ENCODE measurements at regions not wholly inside any gene's neighbourhood (a gene's known extent, or its start where the extent isn't known, plus 50 kb on each side); places are given as distances from the start of the nearest gene placed in this dataset.

DNA sequence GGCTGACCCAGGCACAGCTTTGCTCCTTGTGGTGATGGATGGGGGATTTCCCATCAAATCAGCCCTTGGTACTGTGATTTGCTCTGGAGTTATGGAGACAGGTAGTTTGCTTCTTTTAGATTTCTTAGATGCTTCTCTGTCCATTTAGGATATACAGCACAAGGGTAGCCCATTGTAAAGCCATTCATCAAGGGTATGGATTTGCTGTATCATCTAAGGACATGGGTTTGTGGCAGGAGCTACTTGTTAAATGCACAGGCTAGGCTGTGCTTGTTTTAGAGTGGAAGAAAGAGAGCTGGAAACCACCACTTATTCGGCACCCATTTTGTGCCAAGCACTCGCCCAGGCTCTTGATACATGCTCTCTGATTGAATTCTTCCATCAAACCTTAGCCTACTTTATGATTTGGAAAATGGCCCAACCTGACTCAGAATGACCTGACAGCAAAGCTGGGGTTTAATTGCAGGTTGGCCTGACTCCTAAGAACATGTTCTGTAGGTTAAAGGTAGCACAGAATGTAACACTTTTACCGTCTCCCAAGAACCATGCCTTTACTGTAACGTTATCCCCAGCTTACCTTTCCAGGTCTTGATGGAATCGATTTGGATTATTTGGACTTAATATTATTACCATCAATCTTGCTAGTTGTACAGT is 168.0 kb downstream of the SNX10 start:
- H3K4me2 ChIP-seq (ENCODE audit: low read length) = no peak overlapping the region
- no peak overlapping the region for H3K27ac ChIP-seq (ENCODE audit: low read length)

GRCh38 chr7:26460351-26461085 is 168.9 kb downstream of the SNX10 start:
- Histone ChIP-seq H4K20me1 (ENCODE audit: insufficient read depth) (no peaks in the 10 kb centered on the region), H3K9ac (ENCODE audit: low read length) (no peak overlapping the region), H3K9me3 (ENCODE audit: low read length) (no peaks in the 10 kb centered on the region), H3K27me3 (ENCODE audit: insufficient read depth, low read depth, low read length) (no peaks in the 10 kb centered on the region), H3K79me2 (replicated peaks; ENCODE audit: insufficient read depth, low read length) (no peaks in the 10 kb centered on the region), H3F3A (ENCODE audit: insufficient read depth, low read length, poor library complexity, severe bottlenecking) (no peaks in the 10 kb centered on the region), H3K36me3 (ENCODE audit: insufficient read depth, low read length) (no peaks in the 10 kb centered on the region), H3K4me3 (ENCODE audit: low read length) (no peak overlapping the region), H3K27ac (ENCODE audit: low read length) (no peak overlapping the region), H3K4me2 (ENCODE audit: low read length) (no peak overlapping the region), H2AFZ (ENCODE audit: low read depth, low read length) (no peak overlapping the region), H3K9me2 (ENCODE audit: insufficient read depth, low read length) (no peaks in the 10 kb centered on the region)
- TF ChIP-seq SMC3 (conservative IDR thresholded peaks at IDR 0.05; ENCODE audit: poor library complexity) = no peak
- TF ChIP-seq REST (IDR thresholded peaks at IDR 0.05; ENCODE audit: borderline replicate concordance) = no peak
- no peak for TF ChIP-seq TAF1 (IDR thresholded peaks at IDR 0.05; ENCODE audit: low read depth)
- no peak for TF ChIP-seq EP300 (conservative IDR thresholded peaks at IDR 0.05; ENCODE audit: poor library complexity, severe bottlenecking)
- no peak for TF ChIP-seq EZH2 (IDR thresholded peaks at IDR 0.05; ENCODE audit: borderline replicate concordance, insufficient read depth, low read length, poor library complexity, severe bottlenecking)

More for the DNA sequence above, 168.0 kb downstream of the SNX10 start:
- no peak overlapping the region for H3K4me3 ChIP-seq (ENCODE audit: low read length)
- H3K9ac ChIP-seq (ENCODE audit: low read length) = no peak overlapping the region
- H3K9me2 ChIP-seq (ENCODE audit: insufficient read depth, low read length) = no peaks in the 10 kb centered on the region
- no peaks in the 10 kb centered on the region for H3F3A ChIP-seq (ENCODE audit: insufficient read depth, low read length, poor library complexity, severe bottlenecking)
- TF ChIP-seq EZH2 (IDR thresholded peaks at IDR 0.05; ENCODE audit: borderline replicate concordance, insufficient read depth, low read length, poor library complexity, severe bottlenecking) = no peak
- no peak for TF ChIP-seq RAD21 (conservative IDR thresholded peaks at IDR 0.05)
- TF ChIP-seq MXI1 (conservative IDR thresholded peaks at IDR 0.05; ENCODE audit: poor library complexity, severe bottlenecking) = no peak
- TF ChIP-seq, protein P1, sequence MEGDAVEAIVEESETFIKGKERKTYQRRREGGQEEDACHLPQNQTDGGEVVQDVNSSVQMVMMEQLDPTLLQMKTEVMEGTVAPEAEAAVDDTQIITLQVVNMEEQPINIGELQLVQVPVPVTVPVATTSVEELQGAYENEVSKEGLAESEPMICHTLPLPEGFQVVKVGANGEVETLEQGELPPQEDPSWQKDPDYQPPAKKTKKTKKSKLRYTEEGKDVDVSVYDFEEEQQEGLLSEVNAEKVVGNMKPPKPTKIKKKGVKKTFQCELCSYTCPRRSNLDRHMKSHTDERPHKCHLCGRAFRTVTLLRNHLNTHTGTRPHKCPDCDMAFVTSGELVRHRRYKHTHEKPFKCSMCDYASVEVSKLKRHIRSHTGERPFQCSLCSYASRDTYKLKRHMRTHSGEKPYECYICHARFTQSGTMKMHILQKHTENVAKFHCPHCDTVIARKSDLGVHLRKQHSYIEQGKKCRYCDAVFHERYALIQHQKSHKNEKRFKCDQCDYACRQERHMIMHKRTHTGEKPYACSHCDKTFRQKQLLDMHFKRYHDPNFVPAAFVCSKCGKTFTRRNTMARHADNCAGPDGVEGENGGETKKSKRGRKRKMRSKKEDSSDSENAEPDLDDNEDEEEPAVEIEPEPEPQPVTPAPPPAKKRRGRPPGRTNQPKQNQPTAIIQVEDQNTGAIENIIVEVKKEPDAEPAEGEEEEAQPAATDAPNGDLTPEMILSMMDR (IDR thresholded peaks at IDR 0.05; ENCODE audit: poor library complexity, severe bottlenecking) = no peak
- no peak for TF ChIP-seq SMC3 (conservative IDR thresholded peaks at IDR 0.05; ENCODE audit: poor library complexity)
- TF ChIP-seq TAF1 (IDR thresholded peaks at IDR 0.05; ENCODE audit: low read depth) = no peak
- no peak for TF ChIP-seq REST (IDR thresholded peaks at IDR 0.05; ENCODE audit: borderline replicate concordance)
- TF ChIP-seq POLR2AphosphoS5 (IDR thresholded peaks at IDR 0.05) = no peak
- no peak for TF ChIP-seq EP300 (conservative IDR thresholded peaks at IDR 0.05; ENCODE audit: poor library complexity, severe bottlenecking)
- H3K79me2 ChIP-seq (replicated peaks; ENCODE audit: insufficient read depth, low read length) = no peaks in the 10 kb centered on the region
- H3K9me3 ChIP-seq (ENCODE audit: low read length) = no peaks in the 10 kb centered on the region
- H3K36me3 ChIP-seq (ENCODE audit: insufficient read depth, low read length) = no peaks in the 10 kb centered on the region
- no peak overlapping the region for H2AFZ ChIP-seq (ENCODE audit: low read depth, low read length)
- H4K20me1 ChIP-seq (ENCODE audit: insufficient read depth) = no peaks in the 10 kb centered on the region
- no peaks in the 10 kb centered on the region for H3K27me3 ChIP-seq (ENCODE audit: insufficient read depth, low read depth, low read length)

Data from neural cell (in vitro differentiated cells).